COLO668 (cell line): ENCODE measurements at regions not wholly inside any gene's neighbourhood (a gene's known extent, or its start where the extent isn't known, plus 50 kb on each side); places are given as distances from the start of the nearest gene placed in this dataset.

Experiments used
- DNase-seq: peaks from one replicate; lab custom pipeline; 2025; ENCODE audit not compliant: unreplicated experiment; lab: John Stamatoyannopoulos, UW

GRCh38 chr19:30209617-30210600 is 162.3 kb upstream of the ZNF536 start:
- DNase-seq = no peak

GRCh38 chr19:30212574-30212973 is 159.6 kb upstream of the ZNF536 start:
- DNase-seq = no peak

- no peak for DNase-seq
Observed at GRCh38 chr19:30214651-30215051, 157.5 kb upstream of the ZNF536 start.

GRCh38 chr19:30215248-30215647 is 156.9 kb upstream of the ZNF536 start:
- DNase-seq = no peak

GRCh38 chr19:30216453-30216852 is 155.7 kb upstream of the ZNF536 start:
- DNase-seq = no peak

GRCh38 chr19:30217461-30217860 is 154.7 kb upstream of the ZNF536 start:
- no peak for DNase-seq

GRCh38 chr19:30219702-30220101 is 152.5 kb upstream of the ZNF536 start:
- no peak for DNase-seq

- no peak for DNase-seq
Observed at GRCh38 chr19:30221176-30221575, 151.0 kb upstream of the ZNF536 start.

- no peak for DNase-seq
Observed at GRCh38 chr19:30222428-30222873, 149.7 kb upstream of the ZNF536 start.

GRCh38 chr19:30222992-30223865 is 149.0 kb upstream of the ZNF536 start:
- DNase-seq = no peak

GRCh38 chr19:30223866-30224688 is 148.1 kb upstream of the ZNF536 start:
- DNase-seq = no peak

- no peak for DNase-seq
Observed at GRCh38 chr19:30224689-30225606, 147.2 kb upstream of the ZNF536 start.

GRCh38 chr19:30225676-30226463 is 146.3 kb upstream of the ZNF536 start:
- DNase-seq = no peak

- no peak for DNase-seq
Observed at GRCh38 chr19:30226464-30227011, 145.6 kb upstream of the ZNF536 start.

- DNase-seq = no peak
Observed at GRCh38 chr19:30227012-30227621, 145.1 kb upstream of the ZNF536 start.

- peak; percentile 14 for DNase-seq
Observed at GRCh38 chr19:30227661-30228112, 144.5 kb upstream of the ZNF536 start.

- DNase-seq = no peak
Observed at GRCh38 chr19:30228113-30228834, 143.9 kb upstream of the ZNF536 start.
